Duodenal mucosa (tissue), 2 donors: ENCODE measurements at regions not wholly inside any gene's neighbourhood (a gene's known extent, or its start where the extent isn't known, plus 50 kb on each side); places are given as distances from the start of the nearest gene placed in this dataset.

Experiments used
- H3K27ac ChIP-seq: one replicate; pipeline ENCODE4 v1.7.0; 2013; ENCODE audit warnings: low read depth, low read length
- H3K27me3 ChIP-seq, 2 donors: one replicate each; pipeline ENCODE4 v1.7.0; 2013; ENCODE audit warnings: low read length in 2 of 2, control low read depth in 1 of 2; ENCODE audit not compliant: insufficient read depth in 2 of 2, control insufficient read depth in 1 of 2
- H3K36me3 ChIP-seq, 2 donors: one replicate each; pipeline ENCODE4 v1.7.0; 2013; ENCODE audit warnings: low read length in 2 of 2, control low read depth in 1 of 2; ENCODE audit not compliant: insufficient read depth in 2 of 2, control insufficient read depth in 1 of 2
- H3K4me1 ChIP-seq, 2 donors: one replicate each; pipeline ENCODE4 v1.7.0; 2013; ENCODE audit warnings: low read length in 2 of 2, control low read depth in 1 of 2; ENCODE audit not compliant: insufficient read depth in 2 of 2, control insufficient read depth in 1 of 2
- H3K4me3 ChIP-seq, 2 donors: one replicate each; pipeline ENCODE4 v1.7.0; 2013; ENCODE audit warnings: low read length in 2 of 2, low read depth in 1 of 2
- H3K9ac ChIP-seq, 2 donors: one replicate each; pipeline ENCODE4 v1.7.0; 2013; ENCODE audit warnings: low read length in 2 of 2, low read depth in 1 of 2
- H3K9me3 ChIP-seq, 2 donors: one replicate each; pipeline ENCODE4 v1.7.0; 2013; ENCODE audit warnings: low read length in 2 of 2, control low read depth in 1 of 2; ENCODE audit not compliant: control insufficient read depth in 1 of 2

GRCh38 chr6:2436410-2437154, 191.2 kb upstream of the GMDS start:
- Histone ChIP-seq H3K9ac (no peak overlapping the region), H3K27me3 (no peaks in the 10 kb centered on the region), H3K4me3 (no peak overlapping the region), H3K9me3 (no peaks in the 10 kb centered on the region), H3K4me1 (no peaks in the 10 kb centered on the region), H3K27ac (no peak overlapping the region), H3K36me3 (no peaks in the 10 kb centered on the region)

- Histone ChIP-seq H3K4me3 (no peak overlapping the region), H3K27ac (no peak overlapping the region), H3K4me1 (no peaks in the 10 kb centered on the region), H3K9ac (no peak overlapping the region), H3K9me3 (no peaks in the 10 kb centered on the region), H3K27me3 (no peaks in the 10 kb centered on the region), H3K36me3 (no peaks in the 10 kb centered on the region)
Observed at GRCh38 chr6:2435323-2435722, 189.9 kb upstream of the GMDS start.

GRCh38 chr6:2434912-2435311, 189.5 kb upstream of the GMDS start:
- H3K4me3 ChIP-seq: no peak overlapping the region
- H3K36me3 ChIP-seq: no peaks in the 10 kb centered on the region
- H3K9me3 ChIP-seq: no peaks in the 10 kb centered on the region
- H3K27ac ChIP-seq: no peak overlapping the region
- no peak overlapping the region for H3K9ac ChIP-seq
- no peaks in the 10 kb centered on the region for H3K27me3 ChIP-seq
- no peaks in the 10 kb centered on the region for H3K4me1 ChIP-seq

- H3K4me1 ChIP-seq: no peaks in the 10 kb centered on the region
- no peak overlapping the region for H3K4me3 ChIP-seq
- H3K27ac ChIP-seq: no peak overlapping the region
- H3K36me3 ChIP-seq: no peaks in the 10 kb centered on the region
- no peaks in the 10 kb centered on the region for H3K27me3 ChIP-seq
- H3K9ac ChIP-seq: no peak overlapping the region
- H3K9me3 ChIP-seq: no peaks in the 10 kb centered on the region
Observed at GRCh38 chr6:2434116-2434515, 188.7 kb upstream of the GMDS start.

GRCh38 chr6:2433711-2434110, 188.3 kb upstream of the GMDS start:
- Histone ChIP-seq H3K9me3 (no peaks in the 10 kb centered on the region), H3K4me3 (no peak overlapping the region), H3K27me3 (no peaks in the 10 kb centered on the region), H3K9ac (no peak overlapping the region), H3K4me1 (no peaks in the 10 kb centered on the region), H3K27ac (no peak overlapping the region), H3K36me3 (no peaks in the 10 kb centered on the region)

- Histone ChIP-seq H3K4me3 (no peak overlapping the region), H3K36me3 (no peaks in the 10 kb centered on the region), H3K4me1 (no peaks in the 10 kb centered on the region), H3K9me3 (no peaks in the 10 kb centered on the region), H3K27ac (no peak overlapping the region), H3K27me3 (no peaks in the 10 kb centered on the region), H3K9ac (no peak overlapping the region)
Observed at GRCh38 chr6:2433266-2433665, 187.9 kb upstream of the GMDS start.

- H3K27ac ChIP-seq: no peak overlapping the region
Observed at GRCh38 chr6:2432292-2432691, 186.9 kb upstream of the GMDS start.

GRCh38 chr6:2430612-2431011, 185.2 kb upstream of the GMDS start:
- Histone ChIP-seq H3K27me3 (no peaks in the 10 kb centered on the region), H3K4me1 (no peaks in the 10 kb centered on the region), H3K27ac (no peak overlapping the region), H3K9me3 (no peaks in the 10 kb centered on the region), H3K36me3 (no peaks in the 10 kb centered on the region), H3K4me3 (no peak overlapping the region), H3K9ac (no peak overlapping the region)

More at GRCh38 chr6:2432292-2432691, 186.9 kb upstream of the GMDS start:
- Histone ChIP-seq H3K4me3 (no peak overlapping the region), H3K9me3 (no peaks in the 10 kb centered on the region), H3K27me3 (no peaks in the 10 kb centered on the region), H3K36me3 (no peaks in the 10 kb centered on the region), H3K9ac (no peak overlapping the region), H3K4me1 (no peaks in the 10 kb centered on the region)

- Histone ChIP-seq H3K9ac (no peak overlapping the region), H3K36me3 (no peaks in the 10 kb centered on the region), H3K27me3 (no peaks in the 10 kb centered on the region), H3K4me3 (no peak overlapping the region), H3K4me1 (no peaks in the 10 kb centered on the region), H3K9me3 (no peaks in the 10 kb centered on the region), H3K27ac (no peak overlapping the region)
Observed at GRCh38 chr6:2429460-2429859, 184.1 kb upstream of the GMDS start.

GRCh38 chr6:2429032-2429431, 183.6 kb upstream of the GMDS start:
- H3K27me3 ChIP-seq: no peaks in the 10 kb centered on the region
- H3K36me3 ChIP-seq: no peaks in the 10 kb centered on the region
- H3K4me1 ChIP-seq: no peaks in the 10 kb centered on the region
- no peaks in the 10 kb centered on the region for H3K9me3 ChIP-seq
- no peak overlapping the region for H3K27ac ChIP-seq
- H3K9ac ChIP-seq: no peak overlapping the region
- no peak overlapping the region for H3K4me3 ChIP-seq
